ENCODE measurements at regions not wholly inside any gene's neighbourhood (a gene's known extent, or its start where the extent isn't known, plus 50 kb on each side); places are given as distances from the start of the nearest gene placed in this dataset.

GRCh38 chr1:101323535-101323934 is 86.7 kb downstream of the S1PR1 start:
- H3K4me3 ChIP-seq (ENCODE audit: low read depth, low read length): no peak overlapping the region
- in situ Hi-C loops (cut with HindIII; ENCODE audit: low pct_ligation_motif_present, low sequenced_read_pairs): no loop called here
- H3K27ac ChIP-seq: no peak overlapping the region
- no peak for DNase-seq
- H3K27me3 ChIP-seq (replicated peaks): no peaks in the 10 kb centered on the region
- no peaks in the 10 kb centered on the region for H3K36me3 ChIP-seq (replicated peaks)
- TF ChIP-seq CTCF (IDR thresholded peaks at IDR 0.05; ENCODE audit: low read depth, low read length, missing control alignments): no peak

DNA sequence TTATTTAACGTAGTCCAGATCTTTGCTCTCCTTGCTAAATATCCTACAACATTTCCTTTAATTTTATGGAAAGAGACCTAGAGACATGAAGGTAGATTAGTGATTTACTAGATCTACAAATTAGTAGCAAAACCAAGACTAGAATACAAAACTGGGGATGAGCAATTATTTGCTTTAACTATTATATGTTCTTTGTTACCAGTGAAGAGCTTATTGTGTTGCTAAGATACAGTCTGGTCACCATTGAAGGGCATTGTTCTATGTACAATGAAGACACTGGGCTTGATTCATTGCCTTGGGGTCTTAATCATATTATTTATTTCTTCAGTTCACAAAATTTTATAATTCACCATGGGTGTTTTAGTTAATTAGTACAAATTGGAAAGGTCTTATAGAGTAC is 88.3 kb downstream of the S1PR1 start:
- no peak for DNase-seq
- Histone ChIP-seq H3K36me3 (replicated peaks) (no peaks in the 10 kb centered on the region), H3K27ac (no peak overlapping the region), H3K27me3 (replicated peaks) (no peaks in the 10 kb centered on the region), H3K4me3 (ENCODE audit: low read depth, low read length) (no peak overlapping the region)
- in situ Hi-C loops (cut with HindIII; ENCODE audit: low pct_ligation_motif_present, low sequenced_read_pairs): no loop called here
- TF ChIP-seq CTCF (IDR thresholded peaks at IDR 0.05; ENCODE audit: low read depth, low read length, missing control alignments): no peak

- H3K4me3 ChIP-seq (ENCODE audit: low read depth, low read length): no peak overlapping the region
- in situ Hi-C loops (cut with HindIII; ENCODE audit: low pct_ligation_motif_present, low sequenced_read_pairs): no loop called here
- H3K27ac ChIP-seq: no peak overlapping the region
- DNase-seq: no peak
- no peaks in the 10 kb centered on the region for H3K27me3 ChIP-seq (replicated peaks)
- TF ChIP-seq CTCF (IDR thresholded peaks at IDR 0.05; ENCODE audit: low read depth, low read length, missing control alignments): no peak
- H3K36me3 ChIP-seq (replicated peaks): no peaks in the 10 kb centered on the region
Observed at GRCh38 chr1:101330427-101331130, 93.8 kb downstream of the S1PR1 start.

- H3K36me3 ChIP-seq (replicated peaks): no peaks in the 10 kb centered on the region
- H3K27me3 ChIP-seq (replicated peaks): no peaks in the 10 kb centered on the region
- H3K27ac ChIP-seq: no peak overlapping the region
- in situ Hi-C loops (cut with HindIII; ENCODE audit: low pct_ligation_motif_present, low sequenced_read_pairs): no loop called here
- DNase-seq: no peak
- no peak overlapping the region for H3K4me3 ChIP-seq (ENCODE audit: low read depth, low read length)
- no peak for TF ChIP-seq CTCF (IDR thresholded peaks at IDR 0.05; ENCODE audit: low read depth, low read length, missing control alignments)
Observed at GRCh38 chr1:101331794-101332193, 95.0 kb downstream of the S1PR1 start.

DNA sequence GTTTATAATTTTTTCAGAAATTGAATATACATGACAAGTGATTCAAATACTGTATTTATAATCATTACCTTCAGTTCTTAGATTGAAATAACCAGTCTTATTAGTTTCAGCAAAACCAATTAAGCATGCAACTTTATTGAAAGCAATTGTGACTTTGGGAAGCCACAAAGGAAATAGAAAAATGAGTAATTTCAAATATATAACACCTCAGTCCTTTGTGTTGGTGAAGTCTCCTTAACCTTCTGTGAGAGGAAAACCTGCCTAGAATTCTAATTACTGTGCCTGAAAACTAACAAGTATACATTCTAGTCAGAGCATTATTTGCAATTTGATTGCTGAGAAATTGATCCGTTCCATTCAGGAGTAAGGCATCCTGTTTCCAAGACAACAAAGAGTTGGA is 95.8 kb downstream of the S1PR1 start:
- Histone ChIP-seq H3K27ac (no peak overlapping the region), H3K27me3 (replicated peaks) (no peaks in the 10 kb centered on the region), H3K4me3 (ENCODE audit: low read depth, low read length) (no peak overlapping the region), H3K36me3 (replicated peaks) (no peaks in the 10 kb centered on the region)
- DNase-seq: no peak
- TF ChIP-seq CTCF (IDR thresholded peaks at IDR 0.05; ENCODE audit: low read depth, low read length, missing control alignments): no peak
- in situ Hi-C loops (cut with HindIII; ENCODE audit: low pct_ligation_motif_present, low sequenced_read_pairs): no loop called here

DNA sequence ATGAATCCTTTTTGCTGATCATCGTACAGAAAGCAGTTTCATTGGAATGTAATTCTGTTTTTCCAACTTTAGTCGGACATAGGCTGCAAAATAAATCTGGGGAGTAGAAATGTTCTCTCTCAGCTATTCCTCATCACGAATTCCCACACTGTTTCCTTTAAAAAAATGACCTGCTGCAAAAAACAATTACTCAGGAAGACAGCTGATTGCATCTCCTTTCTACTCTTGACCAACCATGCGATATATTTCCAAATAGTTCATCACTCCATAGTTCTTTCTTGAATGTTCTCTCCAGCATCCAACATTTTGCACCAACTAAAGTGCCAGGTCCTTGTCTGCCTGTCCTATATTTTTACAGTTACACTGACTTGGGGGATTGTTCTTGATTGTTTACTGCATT is 96.4 kb downstream of the S1PR1 start:
- TF ChIP-seq CTCF (IDR thresholded peaks at IDR 0.05; ENCODE audit: low read depth, low read length, missing control alignments): no peak
- in situ Hi-C loops (cut with HindIII; ENCODE audit: low pct_ligation_motif_present, low sequenced_read_pairs): no loop called here
- no peaks in the 10 kb centered on the region for H3K27me3 ChIP-seq (replicated peaks)
- no peak for DNase-seq
- no peaks in the 10 kb centered on the region for H3K36me3 ChIP-seq (replicated peaks)
- H3K4me3 ChIP-seq (ENCODE audit: low read depth, low read length): no peak overlapping the region
- H3K27ac ChIP-seq: no peak overlapping the region
